Cardiac muscle cell (in vitro differentiated cells and primary cell): ENCODE measurements at regions not wholly inside any gene's neighbourhood (a gene's known extent, or its start where the extent isn't known, plus 50 kb on each side); places are given as distances from the start of the nearest gene placed in this dataset.

Experiments
- DNase-seq, 2 donors: peaks; one replicate each; pipeline versions ENCODE4 v3.0.0 to v3.0.0-alpha.2; 2010 to 2017; ENCODE audit warnings: low read depth in 1 of 2, low spot score in 1 of 2
- H3K27ac ChIP-seq: fragments of 200-600 bp; sonication (generic); 2 replicates; pipeline ENCODE4 v1.5.1; 2016
- H3K27me3 ChIP-seq: fragments of 200-600 bp; sonication (generic); 2 replicates; pipeline ENCODE4 v1.6.0; 2016; ENCODE audit warnings: control low read depth
- H3K36me3 ChIP-seq: fragments of 200-600 bp; sonication (generic); 2 replicates; pipeline ENCODE4 v1.5.1; 2016; ENCODE audit warnings: control low read depth
- H3K4me1 ChIP-seq: fragments of 200-600 bp; sonication (generic); 2 replicates; pipeline ENCODE4 v1.8.1; 2017; ENCODE audit warnings: low read depth, mild to moderate bottlenecking, mixed run types
- H3K4me3 ChIP-seq: fragments of 200-600 bp; sonication (generic); 2 replicates; pipeline ENCODE4 v1.5.1; 2016; ENCODE audit warnings: mild to moderate bottlenecking
- H3K9me3 ChIP-seq: fragments of 200-600 bp; sonication (generic); 2 replicates; pipeline ENCODE4 v1.5.1; 2017; ENCODE audit warnings: low read depth, mild to moderate bottlenecking, control low read depth
- CTCF ChIP-seq: IDR thresholded peaks from 2 replicates; pipeline ENCODE4 v1.5.1; 2012; ENCODE audit warnings: low read depth, mild to moderate bottlenecking, low read length

- Histone ChIP-seq H3K27me3 (no peaks in the 10 kb centered on the region), H3K9me3 (no peaks in the 10 kb centered on the region), H3K4me1 (no peaks in the 10 kb centered on the region), H3K27ac (no peak overlapping the region), H3K4me3 (no peak overlapping the region), H3K36me3 (no peaks in the 10 kb centered on the region)
- DNase-seq: no peak
- no peak for TF ChIP-seq CTCF
These were observed 633.7 kb downstream of the LRRIQ3 start for GRCh38 chr1:73564294-73564693.

GRCh38 chr1:73556270-73556669 is 641.7 kb downstream of the LRRIQ3 start:
- no peak overlapping the region for H3K27ac ChIP-seq
- no peaks in the 10 kb centered on the region for H3K4me1 ChIP-seq
- H3K4me3 ChIP-seq: no peak overlapping the region
- H3K9me3 ChIP-seq: no peaks in the 10 kb centered on the region
- no peak for DNase-seq
- TF ChIP-seq CTCF: no peak
- no peaks in the 10 kb centered on the region for H3K27me3 ChIP-seq
- H3K36me3 ChIP-seq: no peaks in the 10 kb centered on the region

GRCh38 chr1:73537400-73537799 is 660.6 kb downstream of the LRRIQ3 start:
- no peaks in the 10 kb centered on the region for H3K27me3 ChIP-seq
- H3K9me3 ChIP-seq: no peaks in the 10 kb centered on the region
- no peaks in the 10 kb centered on the region for H3K36me3 ChIP-seq
- DNase-seq: no peak
- no peak overlapping the region for H3K4me3 ChIP-seq
- H3K27ac ChIP-seq: no peak overlapping the region
- H3K4me1 ChIP-seq: no peaks in the 10 kb centered on the region
- TF ChIP-seq CTCF: no peak

- Histone ChIP-seq H3K36me3 (no peaks in the 10 kb centered on the region), H3K4me3 (no peak overlapping the region), H3K9me3 (no peaks in the 10 kb centered on the region), H3K4me1 (no peaks in the 10 kb centered on the region), H3K27ac (no peak overlapping the region), H3K27me3 (no peaks in the 10 kb centered on the region)
- TF ChIP-seq CTCF: no peak
- DNase-seq: no peak
These were observed 680.3 kb downstream of the LRRIQ3 start for GRCh38 chr1:73517603-73518191.

- H3K36me3 ChIP-seq: no peaks in the 10 kb centered on the region
These were observed 681.5 kb downstream of the LRRIQ3 start for GRCh38 chr1:73516451-73516850.

More at GRCh38 chr1:73516451-73516850, 681.5 kb downstream of the LRRIQ3 start:
- no peaks in the 10 kb centered on the region for H3K27me3 ChIP-seq
- no peak overlapping the region for H3K27ac ChIP-seq
- TF ChIP-seq CTCF: no peak
- no peak overlapping the region for H3K4me3 ChIP-seq
- DNase-seq: no peak
- H3K9me3 ChIP-seq: no peaks in the 10 kb centered on the region
- H3K4me1 ChIP-seq: no peaks in the 10 kb centered on the region
